DMS53 (cell line): ENCODE measurements at regions not wholly inside any gene's neighbourhood (a gene's known extent, or its start where the extent isn't known, plus 50 kb on each side); places are given as distances from the start of the nearest gene placed in this dataset.

Experiments
- DNase-seq: peaks from one replicate; lab custom pipeline; 2025; lab: John Stamatoyannopoulos, UW

GRCh38 chr20:22791396-22791795, 207.0 kb upstream of the FOXA2 start:
- no peak for DNase-seq

GRCh38 chr20:22791877-22792525, 207.6 kb upstream of the FOXA2 start:
- DNase-seq, result no peak

- DNase-seq, result no peak
Measured at GRCh38 chr20:22794200-22794599, 209.8 kb upstream of the FOXA2 start.

GRCh38 chr20:22795433-22795832, 211.1 kb upstream of the FOXA2 start:
- no peak for DNase-seq

- DNase-seq, result no peak
Measured at GRCh38 chr20:22795871-22796270, 211.5 kb upstream of the FOXA2 start.

- DNase-seq, result no peak
Measured at GRCh38 chr20:22796469-22797077, 212.2 kb upstream of the FOXA2 start.

- no peak for DNase-seq
Measured at GRCh38 chr20:22797103-22797502, 212.7 kb upstream of the FOXA2 start.

GRCh38 chr20:22799687-22800086, 215.3 kb upstream of the FOXA2 start:
- DNase-seq, result no peak

- DNase-seq, result no peak
Measured at GRCh38 chr20:22800129-22800528, 215.8 kb upstream of the FOXA2 start.

- DNase-seq, result no peak
Measured at GRCh38 chr20:22801528-22801927, 217.2 kb upstream of the FOXA2 start.

GRCh38 chr20:22802296-22802695, 217.9 kb upstream of the FOXA2 start:
- DNase-seq, result no peak

GRCh38 chr20:22805219-22805618, 220.8 kb upstream of the FOXA2 start:
- DNase-seq, result no peak

- no peak for DNase-seq
Measured at GRCh38 chr20:22805996-22806395, 221.6 kb upstream of the FOXA2 start.

GRCh38 chr20:22807045-22807444, 222.7 kb upstream of the FOXA2 start:
- no peak for DNase-seq

GRCh38 chr20:22807646-22808244, 223.4 kb upstream of the FOXA2 start:
- no peak for DNase-seq

- no peak for DNase-seq
Measured at GRCh38 chr20:22808628-22809027, 224.3 kb upstream of the FOXA2 start.

GRCh38 chr20:22810030-22810429, 225.1 kb upstream of the SSTR4 start:
- DNase-seq, result no peak

GRCh38 chr20:22810626-22811569, 224.2 kb upstream of the SSTR4 start:
- DNase-seq, result no peak

GRCh38 chr20:22814471-22815205, 220.5 kb upstream of the SSTR4 start:
- no peak for DNase-seq

GRCh38 chr20:22815206-22815551, 219.9 kb upstream of the SSTR4 start:
- DNase-seq, result no peak

GRCh38 chr20:22815603-22816315, 219.4 kb upstream of the SSTR4 start:
- DNase-seq, result no peak
